Activated T-helper 17 cell treated with anti-CD3 and anti-CD28 coated beads, Interleukin-2, amount 50 U/mL, for 72 hours (primary cell): ENCODE measurements at regions not wholly inside any gene's neighbourhood (a gene's known extent, or its start where the extent isn't known, plus 50 kb on each side); places are given as distances from the start of the nearest gene placed in this dataset.

Experiments
- ATAC-seq: fragments of 150-1000 bp; cut with Tn5 transposase; replicated peaks from 2 replicates; pipeline ENCODE4 v1.10.0; 2021; ENCODE audit warnings: mild to moderate bottlenecking, moderate library complexity
- H3K27ac Mint-ChIP-seq: one replicate; pipeline ENCODE4 v1.8.0; 2022; ENCODE audit warnings: mixed read lengths
- H3K27me3 Mint-ChIP-seq: one replicate; pipeline ENCODE4 v1.8.0; 2022; ENCODE audit warnings: mixed read lengths
- H3K36me3 Mint-ChIP-seq: one replicate; pipeline ENCODE4 v1.8.0; 2022; ENCODE audit warnings: low read depth, mild to moderate bottlenecking, mixed read lengths
- H3K4me1 Mint-ChIP-seq: one replicate; pipeline ENCODE4 v1.8.0; 2022; ENCODE audit warnings: mixed read lengths
- H3K4me3 Mint-ChIP-seq: one replicate; pipeline ENCODE4 v1.8.0; 2022; ENCODE audit warnings: mild to moderate bottlenecking, mixed read lengths
- H3K9me3 Mint-ChIP-seq: one replicate; pipeline ENCODE4 v1.8.0; 2022; ENCODE audit warnings: mixed read lengths

DNA sequence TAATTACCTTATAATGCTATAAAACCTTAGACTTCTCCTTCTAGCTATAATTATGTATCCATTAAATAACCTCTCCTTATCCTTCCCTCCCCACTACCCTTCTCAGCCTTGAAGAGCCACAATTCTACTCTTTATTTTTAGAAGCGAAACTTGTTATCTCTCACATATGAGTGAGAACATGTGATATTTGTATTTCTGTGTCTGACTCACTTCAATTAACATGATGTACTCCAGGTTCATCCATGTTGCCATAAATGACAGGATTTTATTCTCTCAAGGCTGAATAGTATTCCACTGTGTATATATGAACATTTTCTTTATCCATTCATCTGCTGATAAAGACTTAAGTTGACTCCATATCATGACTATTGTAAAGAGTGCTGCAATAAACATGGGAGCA, 485.6 kb downstream of the FLRT2 start:
- H3K36me3 Mint-ChIP-seq, result no peaks in the 10 kb centered on the region
- no peaks in the 10 kb centered on the region for H3K9me3 Mint-ChIP-seq
- no peak overlapping the region for H3K4me3 Mint-ChIP-seq
- H3K27me3 Mint-ChIP-seq, result no peaks in the 10 kb centered on the region
- H3K4me1 Mint-ChIP-seq, result no peaks in the 10 kb centered on the region
- no peak overlapping the region for H3K27ac Mint-ChIP-seq
- ATAC-seq, result no peak

DNA sequence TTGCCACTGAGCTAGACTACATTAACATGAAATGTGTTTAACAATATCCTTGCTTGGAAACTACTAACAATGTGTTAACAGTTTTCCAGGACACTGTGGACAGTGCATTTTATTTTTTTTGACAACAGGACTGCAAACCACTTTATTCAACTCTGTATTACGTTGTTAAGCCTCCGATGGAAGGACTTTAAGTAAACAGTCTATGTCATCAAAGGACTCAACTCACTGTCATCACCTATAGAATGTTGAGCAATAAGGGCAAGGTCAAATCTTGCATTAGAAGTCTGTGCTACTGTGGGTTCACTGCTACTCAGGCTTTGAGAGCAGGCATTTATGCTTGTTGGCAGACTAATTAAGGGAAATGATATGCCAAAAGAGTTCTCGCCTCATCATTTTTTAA, 483.7 kb downstream of the FLRT2 start:
- Mint-ChIP-seq H3K27me3 (no peaks in the 10 kb centered on the region), H3K36me3 (no peaks in the 10 kb centered on the region), H3K27ac (no peak overlapping the region), H3K9me3 (no peaks in the 10 kb centered on the region), H3K4me3 (no peak overlapping the region), H3K4me1 (no peaks in the 10 kb centered on the region)
- no peak for ATAC-seq

DNA sequence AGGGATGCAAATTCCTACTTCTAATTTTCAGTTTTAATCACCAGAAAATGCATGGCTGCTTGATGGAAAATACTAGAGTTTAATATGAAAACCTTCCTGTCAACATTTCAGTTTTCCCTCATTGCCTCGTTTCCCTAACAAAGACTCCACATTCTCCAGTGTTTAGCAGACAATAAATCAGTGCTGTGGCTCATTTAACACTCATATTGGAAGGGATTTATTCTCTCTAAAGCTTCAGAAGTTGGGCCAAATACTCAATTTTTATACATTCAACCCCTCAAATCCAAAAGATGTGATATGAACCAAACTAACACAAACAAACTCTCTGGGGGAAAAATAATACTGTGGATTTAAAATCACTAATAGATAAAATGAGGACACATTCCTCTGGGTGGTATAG, 482.5 kb downstream of the FLRT2 start:
- no peak for ATAC-seq
- Mint-ChIP-seq H3K27me3 (no peaks in the 10 kb centered on the region), H3K4me3 (no peak overlapping the region), H3K4me1 (no peaks in the 10 kb centered on the region), H3K36me3 (no peaks in the 10 kb centered on the region), H3K27ac (no peak overlapping the region), H3K9me3 (no peaks in the 10 kb centered on the region)

DNA sequence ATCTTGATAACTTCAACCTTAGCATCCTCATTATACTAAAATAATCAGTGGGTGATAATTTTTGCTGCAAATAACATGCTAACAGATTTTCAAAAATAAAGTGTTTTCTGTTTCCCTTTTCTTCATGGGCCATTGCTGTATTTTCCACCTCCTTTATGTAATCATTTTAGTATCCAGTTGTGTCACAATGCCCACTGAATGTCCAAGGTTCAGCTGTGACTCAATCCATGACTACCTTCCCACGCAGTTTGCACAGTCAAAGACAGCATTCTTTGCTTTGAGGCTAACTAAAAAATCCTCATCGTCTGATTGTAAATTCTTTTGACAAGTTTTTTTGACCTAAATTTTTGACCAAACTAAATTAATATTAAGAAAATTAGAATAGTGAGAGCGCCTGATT, 474.1 kb downstream of the FLRT2 start:
- Mint-ChIP-seq H3K27ac (no peak overlapping the region), H3K4me1 (no peaks in the 10 kb centered on the region), H3K27me3 (no peaks in the 10 kb centered on the region), H3K36me3 (no peaks in the 10 kb centered on the region), H3K4me3 (no peak overlapping the region), H3K9me3 (no peaks in the 10 kb centered on the region)
- no peak for ATAC-seq

DNA sequence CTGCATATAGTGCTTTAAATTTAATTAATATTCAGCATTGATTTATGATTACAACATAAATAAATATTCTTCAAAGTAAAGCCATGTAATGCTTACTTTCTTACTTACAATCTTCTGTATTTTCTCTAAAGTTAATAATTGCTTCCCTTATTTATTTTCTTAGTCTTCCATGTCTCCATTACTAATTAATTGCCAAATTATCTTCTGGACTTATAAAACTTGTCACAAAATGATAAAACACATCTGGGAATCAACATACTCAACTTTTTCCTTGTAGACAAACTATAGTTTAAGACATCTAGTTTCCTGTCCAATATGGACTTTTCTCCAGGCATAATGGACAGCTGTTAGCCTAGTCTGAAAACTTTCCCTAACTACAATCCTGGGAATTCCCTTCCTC, 466.6 kb downstream of the FLRT2 start:
- no peaks in the 10 kb centered on the region for H3K36me3 Mint-ChIP-seq
- no peaks in the 10 kb centered on the region for H3K27me3 Mint-ChIP-seq
- no peak for ATAC-seq
- H3K4me1 Mint-ChIP-seq, result no peaks in the 10 kb centered on the region
- no peak overlapping the region for H3K4me3 Mint-ChIP-seq
- no peaks in the 10 kb centered on the region for H3K9me3 Mint-ChIP-seq
- H3K27ac Mint-ChIP-seq, result no peak overlapping the region

DNA sequence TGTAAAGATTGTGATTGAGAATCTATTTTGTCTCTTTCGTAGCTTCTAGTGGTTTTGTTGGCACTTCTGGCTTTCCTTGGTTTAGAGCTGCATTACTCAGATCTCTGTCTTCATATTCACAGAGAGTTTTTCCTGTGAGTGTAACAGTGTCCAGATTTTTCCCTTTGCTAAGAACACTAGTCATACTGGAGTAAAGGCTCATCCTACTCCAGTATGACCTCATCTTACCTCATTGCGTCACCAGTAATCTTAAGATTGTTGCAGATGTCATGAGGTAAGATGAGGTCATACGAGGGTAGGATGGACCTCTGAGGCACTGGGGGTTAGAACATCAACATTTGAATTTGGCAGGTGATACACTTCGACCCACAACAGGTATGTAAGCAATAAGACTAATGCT, 461.2 kb downstream of the FLRT2 start:
- H3K27ac Mint-ChIP-seq, result no peak overlapping the region
- no peak overlapping the region for H3K4me3 Mint-ChIP-seq
- no peaks in the 10 kb centered on the region for H3K4me1 Mint-ChIP-seq
- ATAC-seq, result no peak
- peaks cover 7% of the 10 kb centered on the region for H3K36me3 Mint-ChIP-seq
- no peaks in the 10 kb centered on the region for H3K27me3 Mint-ChIP-seq
- no peaks in the 10 kb centered on the region for H3K9me3 Mint-ChIP-seq

DNA sequence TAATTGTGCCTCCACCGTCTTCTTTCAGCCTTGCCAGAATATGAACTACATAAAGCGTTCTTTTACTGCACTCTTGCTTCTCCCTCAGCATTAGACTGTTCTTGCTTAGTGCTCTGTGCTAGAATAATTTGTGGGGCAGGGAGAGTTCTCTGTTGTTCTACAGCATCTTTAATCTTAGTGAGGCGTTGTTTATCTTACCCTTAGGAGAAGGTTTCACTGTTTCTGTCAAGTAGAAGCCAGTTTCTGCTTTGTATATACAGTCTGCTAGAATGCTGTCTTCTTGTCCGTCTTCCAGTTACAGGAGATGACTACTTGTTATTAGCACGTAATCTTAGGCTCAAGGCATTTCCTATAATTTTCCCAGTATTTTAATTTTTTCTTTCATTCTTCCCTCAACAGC, 458.0 kb downstream of the FLRT2 start:
- Mint-ChIP-seq H3K4me3 (no peak overlapping the region), H3K4me1 (no peaks in the 10 kb centered on the region), H3K36me3 (peaks cover 7% of the 10 kb centered on the region), H3K9me3 (no peaks in the 10 kb centered on the region), H3K27ac (no peak overlapping the region), H3K27me3 (no peaks in the 10 kb centered on the region)
- no peak for ATAC-seq

DNA sequence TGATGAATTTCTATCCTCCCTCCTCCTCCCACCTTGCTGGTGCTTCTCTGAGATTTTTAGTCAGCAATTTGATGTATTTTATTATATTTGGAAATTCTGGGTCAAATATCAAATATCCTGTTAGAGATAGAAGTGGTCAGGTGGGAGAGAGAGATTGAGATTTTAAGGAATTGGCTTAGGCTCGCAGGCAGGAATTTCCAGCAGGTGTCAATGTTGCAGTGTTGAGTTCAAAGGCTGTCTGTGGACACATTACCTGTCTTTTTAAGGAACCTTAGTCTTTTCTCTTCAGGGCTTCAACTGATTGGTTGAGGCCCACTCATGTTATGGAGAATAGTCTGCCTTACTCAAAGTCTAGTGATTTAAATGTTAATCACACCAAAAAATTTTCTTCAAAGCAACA, 457.3 kb downstream of the FLRT2 start:
- no peaks in the 10 kb centered on the region for H3K9me3 Mint-ChIP-seq
- H3K36me3 Mint-ChIP-seq, result peaks cover 7% of the 10 kb centered on the region
- ATAC-seq, result no peak
- no peak overlapping the region for H3K27ac Mint-ChIP-seq
- no peaks in the 10 kb centered on the region for H3K4me1 Mint-ChIP-seq
- no peak overlapping the region for H3K4me3 Mint-ChIP-seq
- H3K27me3 Mint-ChIP-seq, result no peaks in the 10 kb centered on the region

DNA sequence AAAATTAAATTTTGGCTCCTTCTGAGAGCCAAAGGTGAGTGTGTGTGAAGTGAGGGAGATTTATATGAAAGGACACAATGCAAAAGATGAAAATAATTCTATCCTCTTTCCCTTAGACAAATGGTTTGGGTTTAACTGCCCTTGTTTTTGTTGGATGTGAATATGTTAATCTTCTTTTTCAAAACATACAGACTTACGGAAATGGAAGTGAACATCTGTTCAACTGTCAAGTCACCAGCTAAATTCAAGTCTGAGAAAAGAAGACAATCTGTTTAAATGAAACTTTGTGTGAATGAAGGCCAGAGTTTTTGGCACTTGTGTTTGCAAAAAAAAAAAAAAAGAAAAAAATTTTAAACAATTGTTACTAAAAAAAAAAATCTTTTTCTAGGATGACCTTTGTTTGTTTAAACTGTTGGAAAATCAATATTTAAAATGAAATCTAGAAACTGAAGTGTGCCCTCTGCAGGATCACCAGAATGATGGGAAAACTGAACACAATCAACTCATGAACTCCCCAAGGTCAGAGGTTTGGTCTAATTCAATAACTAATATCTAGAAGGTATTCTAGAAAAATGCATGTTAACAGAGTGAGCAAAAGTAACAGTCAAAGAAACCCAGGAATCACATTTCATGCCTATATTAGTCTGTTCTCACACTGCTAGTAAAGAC, 448.8 kb downstream of the FLRT2 start:
- ATAC-seq, result no peak
- no peaks in the 10 kb centered on the region for H3K27me3 Mint-ChIP-seq
- H3K36me3 Mint-ChIP-seq, result peaks cover 19% of the 10 kb centered on the region
- H3K4me3 Mint-ChIP-seq, result no peak overlapping the region
- no peak overlapping the region for H3K27ac Mint-ChIP-seq
- no peaks in the 10 kb centered on the region for H3K4me1 Mint-ChIP-seq
- H3K9me3 Mint-ChIP-seq, result peaks cover 4% of the 10 kb centered on the region

DNA sequence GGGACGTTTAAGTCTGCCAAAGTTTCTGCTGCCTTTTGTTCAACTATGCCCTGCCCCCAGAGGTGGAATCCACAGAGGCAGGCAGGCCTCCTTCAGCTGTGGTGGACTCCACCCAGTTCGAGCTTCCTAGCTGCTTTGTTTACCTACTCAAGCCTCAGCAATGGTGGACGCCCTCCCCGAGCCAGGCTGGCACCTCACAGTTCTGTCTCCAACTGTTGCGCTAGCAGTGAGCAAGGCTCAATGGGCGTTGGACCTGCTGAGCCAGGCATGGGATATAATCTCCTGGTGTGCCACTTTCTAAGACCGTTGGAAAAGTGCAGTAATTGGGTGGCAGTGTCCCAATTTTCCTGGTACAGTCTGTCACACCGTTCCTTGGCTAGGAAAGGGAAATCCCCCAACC, 444.7 kb downstream of the FLRT2 start:
- no peak overlapping the region for H3K4me3 Mint-ChIP-seq
- no peak for ATAC-seq
- H3K4me1 Mint-ChIP-seq, result no peaks in the 10 kb centered on the region
- peaks cover 13% of the 10 kb centered on the region for H3K9me3 Mint-ChIP-seq
- no peaks in the 10 kb centered on the region for H3K27me3 Mint-ChIP-seq
- H3K27ac Mint-ChIP-seq, result no peak overlapping the region
- H3K36me3 Mint-ChIP-seq, result peaks cover 13% of the 10 kb centered on the region

DNA sequence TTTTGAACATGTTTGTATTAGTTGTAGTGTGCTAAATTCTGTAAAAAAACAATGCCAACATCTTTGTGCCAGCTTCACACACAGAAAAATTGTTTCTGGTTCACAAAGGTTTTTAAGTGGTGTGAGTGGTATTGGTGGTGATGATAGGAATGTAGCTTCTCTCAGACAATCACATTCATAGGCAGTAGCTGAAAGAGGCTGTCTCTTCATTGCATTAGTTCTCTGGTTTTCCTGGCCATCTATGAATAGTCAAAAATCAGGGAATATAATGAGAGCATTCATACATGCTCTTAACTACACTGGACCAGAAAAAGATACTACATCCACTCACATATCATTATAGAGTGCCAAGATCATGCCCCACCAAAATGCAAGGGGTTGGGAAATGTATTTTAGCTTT, 433.5 kb downstream of the FLRT2 start:
- no peak overlapping the region for H3K4me3 Mint-ChIP-seq

DNA sequence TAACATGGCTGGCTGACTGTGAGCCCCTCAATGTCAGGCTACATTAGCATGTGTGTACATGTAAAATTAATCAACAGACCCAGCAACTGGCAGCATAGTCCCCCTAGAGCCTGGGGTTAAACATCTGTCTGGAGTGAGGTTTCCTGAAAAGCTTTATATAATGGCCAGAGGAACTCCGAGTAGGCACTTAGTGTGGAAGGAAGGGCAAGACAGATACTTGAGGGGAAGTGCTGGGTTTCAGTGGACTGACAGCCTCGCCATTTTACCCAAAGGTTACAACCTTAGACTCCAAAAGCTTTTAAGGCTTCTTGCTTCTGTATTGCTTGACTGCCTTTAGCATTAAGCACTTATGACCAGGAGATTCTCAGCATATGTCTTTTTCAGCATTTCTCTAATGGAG, 430.8 kb downstream of the FLRT2 start:
- H3K27me3 Mint-ChIP-seq, result no peaks in the 10 kb centered on the region
- H3K4me3 Mint-ChIP-seq, result no peak overlapping the region
- no peaks in the 10 kb centered on the region for H3K4me1 Mint-ChIP-seq
- H3K9me3 Mint-ChIP-seq, result no peaks in the 10 kb centered on the region
- no peaks in the 10 kb centered on the region for H3K36me3 Mint-ChIP-seq
- ATAC-seq, result no peak
- H3K27ac Mint-ChIP-seq, result no peak overlapping the region

More for the DNA sequence above, 433.5 kb downstream of the FLRT2 start:
- no peaks in the 10 kb centered on the region for H3K27me3 Mint-ChIP-seq
- no peaks in the 10 kb centered on the region for H3K36me3 Mint-ChIP-seq
- no peak for ATAC-seq
- no peaks in the 10 kb centered on the region for H3K4me1 Mint-ChIP-seq
- no peak overlapping the region for H3K27ac Mint-ChIP-seq
- H3K9me3 Mint-ChIP-seq, result no peaks in the 10 kb centered on the region

DNA sequence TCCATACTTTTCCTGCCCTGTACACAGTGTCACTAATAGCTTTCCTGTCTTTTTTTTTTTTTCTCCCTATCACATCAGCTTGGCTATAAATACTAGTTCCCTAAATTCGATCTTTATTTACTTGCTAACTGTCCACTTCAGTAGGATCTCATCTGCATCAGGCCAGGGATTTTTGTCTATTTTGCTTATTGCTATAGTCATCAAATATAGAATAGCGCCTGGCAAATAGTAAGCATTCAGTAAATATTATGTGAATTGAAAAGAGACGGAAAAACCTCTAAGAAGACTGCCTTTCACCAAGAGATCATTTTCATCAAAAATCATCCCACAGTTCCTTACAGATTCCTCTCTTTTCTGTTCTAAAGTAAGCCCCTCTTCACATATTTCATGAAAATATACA, 429.1 kb downstream of the FLRT2 start:
- Mint-ChIP-seq H3K36me3 (no peaks in the 10 kb centered on the region), H3K4me1 (no peaks in the 10 kb centered on the region), H3K4me3 (no peak overlapping the region), H3K27me3 (no peaks in the 10 kb centered on the region), H3K27ac (no peak overlapping the region), H3K9me3 (no peaks in the 10 kb centered on the region)
- no peak for ATAC-seq

DNA sequence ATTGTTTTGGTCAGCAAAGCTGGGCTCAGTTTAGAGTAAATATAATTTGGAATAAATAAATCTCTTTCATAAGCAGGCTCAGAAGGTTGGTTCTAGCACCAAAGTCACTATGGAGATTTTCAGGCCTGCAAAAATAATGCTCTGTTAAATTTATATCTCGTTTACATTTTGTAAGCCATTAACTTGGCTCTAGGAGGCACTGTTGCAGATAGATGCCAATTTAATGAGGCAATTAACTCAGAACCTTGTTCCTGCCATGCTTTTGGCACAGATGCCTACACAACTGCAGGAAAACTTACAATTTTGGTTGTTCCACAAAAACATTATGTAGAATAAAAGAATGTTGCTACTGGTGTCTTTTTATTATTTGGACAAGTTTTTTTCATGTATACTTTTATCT, 428.1 kb downstream of the FLRT2 start:
- no peak for ATAC-seq
- H3K27me3 Mint-ChIP-seq, result no peaks in the 10 kb centered on the region
- no peaks in the 10 kb centered on the region for H3K36me3 Mint-ChIP-seq
- H3K27ac Mint-ChIP-seq, result no peak overlapping the region
- H3K4me1 Mint-ChIP-seq, result no peaks in the 10 kb centered on the region
- no peaks in the 10 kb centered on the region for H3K9me3 Mint-ChIP-seq
- no peak overlapping the region for H3K4me3 Mint-ChIP-seq

DNA sequence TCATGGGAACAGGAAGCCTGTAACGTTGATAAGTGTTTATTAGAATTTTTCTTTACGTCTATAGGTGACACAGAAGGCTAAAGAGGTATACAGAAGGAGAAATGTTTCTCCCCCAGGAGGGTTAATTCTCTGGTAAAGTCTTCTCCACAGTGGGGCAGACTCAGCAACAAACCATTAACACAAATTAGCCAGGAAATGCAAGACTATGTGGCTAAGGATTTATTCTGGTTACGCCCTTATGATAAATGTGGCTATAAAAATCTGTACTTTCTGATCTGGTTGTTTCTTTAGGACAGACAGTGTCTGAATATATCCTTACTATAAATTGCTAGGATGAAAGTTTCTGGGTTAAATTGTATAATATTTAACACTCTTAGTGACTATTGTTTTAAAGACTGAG, 423.3 kb downstream of the FLRT2 start:
- ATAC-seq, result no peak
- H3K9me3 Mint-ChIP-seq, result no peaks in the 10 kb centered on the region

DNA sequence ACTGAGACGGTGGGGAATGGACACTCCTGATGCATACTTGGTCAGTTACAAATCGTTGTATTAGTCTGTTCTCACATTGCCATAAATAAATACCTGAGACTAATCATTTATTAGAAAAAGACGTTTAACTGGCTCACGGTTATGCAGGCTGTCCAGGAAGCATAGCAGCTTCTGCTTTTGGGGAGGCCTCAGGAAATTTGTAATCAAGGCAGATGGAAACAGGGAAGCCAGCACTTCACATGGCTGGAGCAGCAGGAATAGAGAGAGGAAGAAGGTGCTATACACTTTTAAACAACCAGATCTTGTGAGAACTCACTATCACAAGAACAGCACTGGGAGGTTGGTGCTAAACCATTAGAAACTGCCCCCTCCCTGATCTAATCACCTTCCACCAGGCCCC, 418.2 kb downstream of the FLRT2 start:
- Mint-ChIP-seq H3K27me3 (no peaks in the 10 kb centered on the region), H3K27ac (no peak overlapping the region), H3K9me3 (peaks cover 4% of the 10 kb centered on the region), H3K4me1 (no peaks in the 10 kb centered on the region), H3K36me3 (peaks cover 5% of the 10 kb centered on the region), H3K4me3 (no peak overlapping the region)
- ATAC-seq, result no peak

More for the DNA sequence above, 423.3 kb downstream of the FLRT2 start:
- Mint-ChIP-seq H3K4me3 (no peak overlapping the region), H3K27me3 (no peaks in the 10 kb centered on the region), H3K27ac (no peak overlapping the region), H3K4me1 (no peaks in the 10 kb centered on the region), H3K36me3 (peaks cover 5% of the 10 kb centered on the region)
